ENCODE measurements at regions not wholly inside any gene's neighbourhood (a gene's known extent, or its start where the extent isn't known, plus 50 kb on each side); places are given as distances from the start of the nearest gene placed in this dataset. TPM values are rescaled to one million over a fixed set of nuclear protein-coding genes. Genes with fewer than 3 reads are reported as not detected.

GRCh38 chr20:52244702-52245101, 53.1 kb upstream of the ZFP64 start:
- Histone ChIP-seq H3K4me1 (ENCODE audit: insufficient read depth) (no peaks in the 10 kb centered on the region), H3F3A (ENCODE audit: insufficient read depth) (no peaks in the 10 kb centered on the region), H3K9ac (no peak overlapping the region), H3K27me3 (replicated peaks; ENCODE audit: insufficient read depth) (no peaks in the 10 kb centered on the region), H3K9me3 (ENCODE audit: low read depth) (no peaks in the 10 kb centered on the region), H2AFZ (no peak overlapping the region), H3K4me3 (no peak overlapping the region), H3K9me2 (ENCODE audit: insufficient read depth) (no peaks in the 10 kb centered on the region), H3K79me2 (ENCODE audit: insufficient read depth) (no peaks in the 10 kb centered on the region), H3K36me3 (ENCODE audit: low read depth) (no peaks in the 10 kb centered on the region), H4K20me1 (ENCODE audit: insufficient read depth) (no peaks in the 10 kb centered on the region), H3K4me2 (ENCODE audit: unreplicated experiment) (no peak overlapping the region), H3K27ac (no peak overlapping the region)
- WGBS, 2 experiments (ENCODE audit: low coverage in 1 of 2, low lambda C conversion rate in 2 of 2, missing lambda C conversion rate in 2 of 2), result 78 to 86% methylated on average over 4 of the region's 4 CpGs
- no peak for TF ChIP-seq EZH2phosphoT487 (IDR thresholded peaks at IDR 0.05; ENCODE audit: insufficient read depth, low read depth)
- no peak for TF ChIP-seq EZH2 (IDR thresholded peaks at IDR 0.05; ENCODE audit: insufficient read depth, poor library complexity, severe bottlenecking)
- in situ Hi-C loops (cut with MboI), result no loop called here
- no peak for DNase-seq

GRCh38 chr20:52242237-52243230, 51.0 kb upstream of the ZFP64 start:
- no peaks in the 10 kb centered on the region for H3K9me2 ChIP-seq (ENCODE audit: insufficient read depth)
- no peak for TF ChIP-seq EZH2phosphoT487 (IDR thresholded peaks at IDR 0.05; ENCODE audit: insufficient read depth, low read depth)
- TF ChIP-seq EZH2 (IDR thresholded peaks at IDR 0.05; ENCODE audit: insufficient read depth, poor library complexity, severe bottlenecking), result no peak

More at GRCh38 chr20:52242237-52243230, 51.0 kb upstream of the ZFP64 start:
- H4K20me1 ChIP-seq (ENCODE audit: insufficient read depth), result no peaks in the 10 kb centered on the region
- no peak overlapping the region for H3K4me2 ChIP-seq (ENCODE audit: unreplicated experiment)
- H3K36me3 ChIP-seq (ENCODE audit: low read depth), result no peaks in the 10 kb centered on the region
- H3K79me2 ChIP-seq (ENCODE audit: insufficient read depth), result no peaks in the 10 kb centered on the region
- H2AFZ ChIP-seq, result no peak overlapping the region
- H3K27me3 ChIP-seq (replicated peaks; ENCODE audit: insufficient read depth), result no peaks in the 10 kb centered on the region
- in situ Hi-C loops (cut with MboI), result no loop called here
- no peaks in the 10 kb centered on the region for H3F3A ChIP-seq (ENCODE audit: insufficient read depth)
- no peak overlapping the region for H3K4me3 ChIP-seq
- no peak overlapping the region for H3K9ac ChIP-seq
- H3K9me3 ChIP-seq (ENCODE audit: low read depth), result no peaks in the 10 kb centered on the region
- 39 to 44% methylated on average over 7 of the region's 7 CpGs for WGBS, 2 experiments (ENCODE audit: low coverage in 1 of 2, low lambda C conversion rate in 2 of 2, missing lambda C conversion rate in 2 of 2)
- no peaks in the 10 kb centered on the region for H3K4me1 ChIP-seq (ENCODE audit: insufficient read depth)
- no peak overlapping the region for H3K27ac ChIP-seq
- DNase-seq, result peak; percentile 66

Small RNA genes in the stretch of these regions (small RNA-seq; reads per million reads assigned to genes)
- gene RF02271 (ENCODE audit: low read depth, low replicate concordance) (not detected), gene RPL36P1 (ENCODE audit: low read depth, low replicate concordance) (not detected)
